GM19328 (cell line): ENCODE measurements at regions not wholly inside any gene's neighbourhood (a gene's known extent, or its start where the extent isn't known, plus 50 kb on each side); places are given as distances from the start of the nearest gene placed in this dataset.
"Not testable (repeated sequence)": the region's sequence is repeated elsewhere in the genome, so short reads cannot be mapped to it uniquely, and the experiment has no call there.

Source experiments
- ATAC-seq: cut with Tn5 transposase; IDR thresholded peaks from one replicate; pipeline ENCODE4 v1.9.1; 2021; ENCODE audit warnings: mild to moderate bottlenecking, moderate library complexity; ENCODE audit not compliant: unreplicated experiment

DNA sequence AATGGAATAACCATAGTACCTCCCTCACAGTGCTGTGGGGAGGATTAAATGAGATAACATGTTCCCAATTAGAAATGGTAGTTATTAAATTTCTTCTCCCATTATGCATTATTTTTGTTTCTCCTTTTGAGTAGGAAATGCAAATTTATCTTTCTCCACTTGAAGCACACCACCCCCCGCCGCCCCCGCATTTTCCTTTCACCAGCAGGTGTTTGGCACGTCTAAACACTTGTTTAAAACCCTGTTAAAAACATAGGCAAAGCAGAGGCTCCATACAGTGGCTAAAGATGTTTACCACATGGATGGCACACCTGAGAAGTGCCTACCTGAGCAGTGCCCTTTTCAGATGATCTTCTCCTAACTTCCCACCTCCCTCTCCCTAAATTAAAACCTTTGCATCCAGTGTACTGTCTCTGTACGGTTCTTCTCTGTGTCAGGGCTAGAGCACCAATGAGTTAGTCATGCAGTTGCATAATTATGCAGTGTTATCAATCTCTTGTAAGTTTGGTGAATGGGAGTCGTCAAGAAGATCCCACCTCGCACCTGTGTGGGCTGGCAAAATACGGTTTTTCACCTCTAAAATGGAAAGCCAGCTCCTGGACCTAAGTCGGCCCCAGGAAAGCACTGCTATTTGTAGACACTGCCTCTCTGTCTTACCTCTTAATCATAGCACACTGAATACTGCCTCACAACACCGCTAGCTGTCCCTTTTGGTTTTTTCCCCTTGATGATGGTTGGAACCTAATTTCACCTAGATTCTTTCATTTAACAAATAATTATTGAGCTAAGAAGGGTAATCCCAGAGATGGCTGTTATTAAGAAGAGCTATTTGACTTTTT, 122.0 kb downstream of the CT47B1 start:
- ATAC-seq: peak; percentile 29

DNA sequence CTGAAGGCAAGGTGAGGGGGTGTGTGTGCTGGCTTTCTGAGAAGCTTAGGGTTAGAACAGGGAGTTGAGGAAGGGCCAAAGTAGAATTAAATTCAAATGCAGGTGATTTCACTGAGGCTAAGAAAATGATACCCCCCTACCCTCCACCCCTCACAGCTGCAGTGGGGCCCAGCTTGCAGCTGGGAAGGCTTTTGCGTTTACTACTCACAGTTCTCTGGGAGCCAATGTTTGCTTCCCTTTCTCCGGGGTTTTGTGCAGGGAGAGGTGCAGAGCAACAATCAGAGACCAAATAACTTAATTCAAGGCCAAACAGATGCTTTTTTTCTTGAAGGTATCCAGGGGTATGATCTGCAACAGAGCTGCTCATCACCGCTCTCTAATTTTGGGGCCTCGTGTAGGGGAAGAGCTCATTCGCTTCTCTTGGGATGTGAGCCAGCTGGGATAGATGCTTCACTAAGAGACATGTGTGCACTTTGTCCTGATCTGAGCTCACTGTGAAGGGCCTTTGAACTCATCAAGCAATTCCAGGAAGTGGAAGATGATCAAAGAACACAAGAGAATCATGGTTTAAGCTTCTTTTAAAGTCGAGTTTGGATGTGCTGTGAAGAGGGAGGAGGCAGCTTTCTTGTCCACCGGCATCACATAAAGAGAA, 122.7 kb upstream of the C1GALT1C1 start:
- ATAC-seq: no peak

GRCh38 chrX:120751683-120752082, 121.8 kb upstream of the C1GALT1C1 start:
- ATAC-seq: no peak

GRCh38 chrX:120750381-120750780, 120.5 kb upstream of the C1GALT1C1 start:
- ATAC-seq: no peak

GRCh38 chrX:120749141-120749846, 119.4 kb upstream of the C1GALT1C1 start:
- peak; percentile 69 for ATAC-seq

- ATAC-seq: no peak
These were observed 116.3 kb upstream of the C1GALT1C1 start for GRCh38 chrX:120746153-120746552.

DNA sequence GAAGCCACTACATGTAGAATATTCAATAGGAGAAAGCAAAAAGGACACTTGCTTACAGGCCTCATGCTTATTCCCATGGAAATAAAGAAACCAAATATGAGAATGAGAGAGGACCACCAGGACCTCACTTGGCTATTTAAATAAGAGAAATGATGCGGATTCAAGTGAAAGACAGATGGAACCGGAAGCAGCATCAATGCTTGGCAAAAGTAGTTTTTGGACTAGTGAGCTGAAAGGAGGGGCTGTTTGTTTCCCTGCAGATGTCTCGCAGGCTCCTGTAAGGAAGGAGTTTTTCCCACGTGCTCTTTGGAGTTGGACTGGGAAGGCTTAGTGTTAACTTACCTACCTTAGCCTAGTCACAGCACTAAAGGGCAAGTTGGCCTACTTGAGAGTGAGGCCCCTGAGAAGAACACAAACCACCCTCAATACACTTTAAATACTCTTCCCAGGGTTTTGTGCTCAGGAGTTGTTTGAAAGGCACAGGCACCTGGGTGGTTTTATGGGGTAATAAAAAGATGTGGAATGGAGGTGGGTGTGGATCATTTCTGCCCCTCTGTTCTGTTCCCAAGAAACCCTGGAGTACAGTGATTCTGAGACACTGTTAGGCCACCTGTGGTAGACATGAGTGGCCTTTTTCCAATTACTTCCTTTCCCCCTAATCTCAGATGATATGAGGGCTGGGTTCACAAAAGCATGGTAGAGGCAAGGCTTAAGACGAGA, 113.3 kb upstream of the C1GALT1C1 start:
- no peak for ATAC-seq

DNA sequence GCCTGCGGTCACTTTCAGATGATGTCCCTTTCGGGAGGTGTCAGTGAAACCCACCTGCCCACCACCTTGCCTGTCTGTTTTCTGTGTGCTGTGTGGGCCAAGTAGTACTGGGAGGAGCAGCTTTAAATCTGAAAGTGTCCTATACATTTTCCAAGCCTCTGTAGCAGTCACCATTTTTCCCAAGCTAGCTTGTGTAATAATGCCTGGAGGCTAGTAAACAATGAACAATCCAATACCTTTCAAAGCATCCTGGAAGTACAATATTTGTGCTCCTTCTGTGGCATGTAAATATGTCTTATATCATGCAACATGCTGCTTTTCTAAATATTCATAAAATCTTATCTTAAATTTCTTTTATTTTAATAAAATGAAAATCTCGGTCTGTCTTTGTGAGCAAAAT, 111.6 kb upstream of the C1GALT1C1 start:
- ATAC-seq: no peak

- ATAC-seq: no peak
These were observed 110.2 kb upstream of the C1GALT1C1 start for GRCh38 chrX:120740072-120740471.

- no peak for ATAC-seq
These were observed 109.4 kb upstream of the C1GALT1C1 start for GRCh38 chrX:120739300-120739699.

- ATAC-seq: no peak
These were observed 107.1 kb upstream of the C1GALT1C1 start for GRCh38 chrX:120736989-120737388.

GRCh38 chrX:120735966-120736365, 106.1 kb upstream of the C1GALT1C1 start:
- no peak for ATAC-seq

DNA sequence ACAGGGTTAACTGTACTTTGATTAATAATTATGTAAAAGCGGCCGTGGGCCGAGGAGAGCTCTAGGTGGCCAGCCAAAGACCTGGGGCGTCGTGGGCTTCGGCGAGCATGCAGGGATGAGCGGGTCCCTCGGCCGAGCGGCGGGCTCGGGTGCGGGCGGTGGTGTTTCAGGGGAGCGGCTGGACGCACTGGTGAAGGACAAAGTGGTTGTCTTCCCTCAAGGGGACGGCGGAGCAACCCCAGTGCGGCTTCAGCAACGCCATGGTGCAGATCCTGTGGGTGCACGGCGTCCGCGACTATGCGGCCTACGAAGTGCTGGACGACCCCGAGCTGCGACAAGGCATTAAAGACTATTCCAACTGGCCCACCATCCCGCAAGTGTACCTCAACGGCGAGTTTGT, 103.0 kb upstream of the C1GALT1C1 start:
- no peak for ATAC-seq

GRCh38 chrX:120732461-120732860, 102.6 kb upstream of the C1GALT1C1 start:
- no peak for ATAC-seq

GRCh38 chrX:120731386-120731785, 101.5 kb upstream of the C1GALT1C1 start:
- ATAC-seq: no peak

- ATAC-seq: not testable (repeated sequence)
These were observed 99.8 kb upstream of the C1GALT1C1 start for GRCh38 chrX:120729506-120730255.

DNA sequence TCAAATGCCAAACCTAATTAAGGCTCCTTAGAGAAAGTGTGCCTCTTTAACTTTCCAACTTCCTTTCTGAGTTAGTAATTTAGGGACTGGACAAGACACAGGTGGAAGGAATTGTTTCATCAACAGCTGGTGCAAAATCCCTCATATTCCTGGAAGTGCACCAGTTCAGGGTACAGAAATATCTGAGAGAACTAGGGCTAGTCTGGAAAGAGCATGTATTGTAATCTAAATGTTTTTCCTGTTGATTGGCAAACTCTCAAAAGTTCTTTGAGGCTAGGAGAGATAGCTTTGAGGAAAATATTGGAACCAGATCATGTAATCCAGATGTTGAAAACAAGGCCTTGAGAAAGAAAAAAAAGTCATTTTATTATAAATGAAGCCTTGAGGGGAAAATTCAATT, 98.1 kb upstream of the C1GALT1C1 start:
- no peak for ATAC-seq

DNA sequence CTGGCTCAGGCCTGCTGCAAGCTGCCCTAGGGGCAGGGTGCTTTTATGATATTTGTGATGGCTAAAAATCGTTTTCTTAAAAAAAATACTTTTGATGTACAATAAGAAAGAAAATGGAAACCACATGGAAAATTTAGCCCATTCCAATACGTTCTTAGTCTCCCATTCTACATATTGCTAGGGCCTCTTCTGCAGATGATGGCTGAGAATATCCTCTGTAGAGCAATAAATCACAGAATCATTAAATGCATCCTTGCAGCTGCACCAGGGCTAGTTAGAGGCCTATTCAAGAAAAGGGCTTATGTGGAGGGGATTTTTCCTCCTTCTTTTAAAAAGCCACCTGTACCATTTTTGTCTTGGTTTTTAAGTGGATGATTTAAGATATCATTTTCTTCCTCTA, 97.6 kb upstream of the C1GALT1C1 start:
- no peak for ATAC-seq

DNA sequence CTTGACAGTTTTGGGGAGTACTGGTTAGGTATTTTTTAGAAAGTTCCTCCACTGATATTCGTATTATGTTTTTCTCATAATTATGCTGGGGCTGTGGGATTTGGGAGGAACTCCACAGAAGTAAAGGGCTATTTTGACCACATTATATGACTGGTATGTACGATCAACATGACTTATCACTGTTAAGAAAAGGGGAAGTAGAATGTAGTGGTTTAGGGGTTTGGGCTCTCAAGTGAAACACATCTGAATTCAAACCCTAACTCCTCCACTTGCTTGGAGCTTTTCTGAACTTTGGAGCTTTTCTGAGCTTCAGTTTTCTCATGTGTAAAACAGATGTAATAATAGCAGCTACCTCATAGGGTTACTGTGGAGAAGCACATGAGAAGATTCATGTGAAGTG, 96.4 kb upstream of the C1GALT1C1 start:
- peak; percentile 99 for ATAC-seq

DNA sequence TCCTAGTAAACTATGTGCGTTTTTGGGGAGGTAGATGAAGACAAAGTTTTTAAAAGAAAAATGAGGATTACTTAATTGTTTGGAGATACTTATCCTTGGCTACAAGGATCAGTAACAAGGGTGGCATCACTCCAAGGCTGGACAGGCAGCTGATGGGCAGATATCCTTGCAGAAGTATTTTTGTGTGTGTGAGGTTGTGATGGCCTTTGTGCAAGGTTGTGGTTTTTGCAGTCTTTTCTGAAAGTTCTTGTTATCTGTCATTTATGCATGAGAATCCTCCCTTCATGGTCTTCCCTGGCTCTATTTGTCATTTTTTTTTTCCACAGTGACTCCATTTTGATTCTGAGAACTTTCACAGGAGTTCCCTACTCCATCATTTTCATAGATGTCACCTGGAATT, 96.0 kb upstream of the C1GALT1C1 start:
- no peak for ATAC-seq
